ENCODE measurements at regions not wholly inside any gene's neighbourhood (a gene's known extent, or its start where the extent isn't known, plus 50 kb on each side); places are given as distances from the start of the nearest gene placed in this dataset.

GRCh38 chr10:94240491-94240890, 122.2 kb downstream of the NOC3L start:
- TF ChIP-seq CTCF (IDR thresholded peaks at IDR 0.05) (no peak), TEAD4 (IDR thresholded peaks at IDR 0.05; ENCODE audit: borderline replicate concordance, insufficient read depth) (no peak), POLR2AphosphoS5 (IDR thresholded peaks at IDR 0.05; ENCODE audit: low read depth, low read length) (no peak), TCF12 (IDR thresholded peaks at IDR 0.05) (no peak), MAX (IDR thresholded peaks at IDR 0.05; ENCODE audit: low read depth) (no peak), FOXJ3 (CRISPR knock-in tag; IDR thresholded peaks at IDR 0.05) (no peak), GABPA (IDR thresholded peaks at IDR 0.05; ENCODE audit: low read depth) (no peak), NFIC (IDR thresholded peaks at IDR 0.05; ENCODE audit: borderline replicate concordance) (no peak), TAF1 (IDR thresholded peaks at IDR 0.05; ENCODE audit: borderline replicate concordance, low read depth, low read length) (no peak), PBX3 (IDR thresholded peaks at IDR 0.05) (no peak), RXRA (IDR thresholded peaks at IDR 0.05; ENCODE audit: borderline replicate concordance, low read depth) (no peak), YY1 (IDR thresholded peaks at IDR 0.05; ENCODE audit: low read depth) (no peak), USF2 (IDR thresholded peaks at IDR 0.05; ENCODE audit: borderline replicate concordance, low read depth, low read length) (no peak)
- TF ChIP-seq, protein P1, sequence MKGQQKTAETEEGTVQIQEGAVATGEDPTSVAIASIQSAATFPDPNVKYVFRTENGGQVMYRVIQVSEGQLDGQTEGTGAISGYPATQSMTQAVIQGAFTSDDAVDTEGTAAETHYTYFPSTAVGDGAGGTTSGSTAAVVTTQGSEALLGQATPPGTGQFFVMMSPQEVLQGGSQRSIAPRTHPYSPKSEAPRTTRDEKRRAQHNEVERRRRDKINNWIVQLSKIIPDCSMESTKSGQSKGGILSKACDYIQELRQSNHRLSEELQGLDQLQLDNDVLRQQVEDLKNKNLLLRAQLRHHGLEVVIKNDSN (IDR thresholded peaks at IDR 0.05; ENCODE audit: borderline replicate concordance, low read depth), result no peak
